HepG2 (cell line): ENCODE measurements at regions not wholly inside any gene's neighbourhood (a gene's known extent, or its start where the extent isn't known, plus 50 kb on each side); places are given as distances from the start of the nearest gene placed in this dataset.

ENCODE experiments used
- ATAC-seq: fragments of 200-7000 bp; cut with Tn5 transposase; 3 replicates; pipeline ENCODE4 v1.9.1; 2020; ENCODE audit warnings: mild to moderate bottlenecking, moderate library complexity
- BruUV-seq: library from RNA; stranded (reverse); fragments of 400-500 nt; replicated peaks from 2 replicates; lab custom pipeline; 2021; lab: Mats Ljungman, UMichigan
- CTCF ChIA-PET: fragments of 300-600 bp; formaldehyde crosslinking; extraction: SDS; loops from one replicate; lab custom pipeline; 2021; ENCODE audit warnings: low total read pairs, inconsistent platforms, low intra/inter-chr PET ratio; lab: Yijun Ruan, JAX
- POLR2A ChIA-PET: fragments of 350-600 bp; sonication (Branson Sonifier 250); formaldehyde crosslinking; loops from one replicate; lab custom pipeline; 2020; ENCODE audit warnings: antibody characterized with exemption, inconsistent platforms; lab: Yijun Ruan, JAX
- DNase-seq: peaks from one replicate; pipeline ENCODE4 v3.0.0-alpha.2; 2015; ENCODE audit warnings: low spot score
- FAIRE-seq: peaks from 3 replicates; lab custom pipeline; 2011; peaks lifted over from hg19 to GRCh38; lab: Jason Lieb, UNC
- H2AFZ ChIP-seq: one replicate; pipeline ENCODE4 v1.6.1; 2011; ENCODE audit warnings: low read length, inconsistent platforms
- H3K27ac ChIP-seq: fragments of 300-600 bp; 3 replicates; pipeline ENCODE4 v1.8.0; 2011; ENCODE audit warnings: mixed run types, mild to moderate bottlenecking, mixed read lengths, low read length, inconsistent platforms; ENCODE audit not compliant: insufficient read depth; ENCODE audit errors: extremely low read length
- H3K27me3 ChIP-seq, 2 experiments: fragments of 200-600 bp in 1 of 2; 2 replicates in 1 of 2; 3 replicates in 1 of 2; pipeline versions ENCODE4 v1.6.0 to v1.8.0; 2011; ENCODE audit warnings: low read length in 2 of 2, mild to moderate bottlenecking in 2 of 2, moderate library complexity in 2 of 2, inconsistent platforms in 1 of 2; ENCODE audit not compliant: insufficient read depth in 2 of 2, control insufficient read depth in 1 of 2
- H3K36me3 ChIP-seq, 2 experiments: fragments of 200-600 bp in 1 of 2; replicated peaks in 1 of 2; 2 replicates in 1 of 2; 3 replicates in 1 of 2; pipeline versions ENCODE4 v1.5.1 to v1.8.0; 2011; ENCODE audit warnings: low read length in 2 of 2, inconsistent platforms in 1 of 2; ENCODE audit not compliant: insufficient read depth in 2 of 2, control insufficient read depth in 1 of 2
- H3K4me1 ChIP-seq: 2 replicates; pipeline ENCODE4 v1.5.1; 2012; ENCODE audit warnings: low read length, inconsistent platforms; ENCODE audit not compliant: insufficient read depth
- H3K4me2 ChIP-seq: 2 replicates; pipeline ENCODE4 v1.6.0; 2011; ENCODE audit warnings: low read depth, low read length, inconsistent platforms
- H3K4me3 ChIP-seq, 3 experiments: fragments of 200-600 bp in 1 of 3; sonication (generic), shearing (Covaris generic) in 1 of 3; replicated peaks in 1 of 3; 2 replicates each; pipeline ENCODE4 v1.5.1; 2011 to 2016; ENCODE audit warnings: low read length in 3 of 3, inconsistent platforms in 2 of 3, low read depth in 2 of 3, mild to moderate bottlenecking in 2 of 3, control low read depth in 1 of 3, mixed read lengths in 1 of 3; ENCODE audit not compliant: insufficient read depth in 1 of 3
- H3K79me2 ChIP-seq: one replicate; pipeline ENCODE4 v1.6.1; 2011; ENCODE audit warnings: low read length, inconsistent platforms; ENCODE audit not compliant: insufficient read depth
- H3K9ac ChIP-seq: 2 replicates; pipeline ENCODE4 v1.6.0; 2011; ENCODE audit warnings: mild to moderate bottlenecking, low read depth, low read length, inconsistent platforms; ENCODE audit not compliant: insufficient read depth
- H3K9me3 ChIP-seq: 2 replicates; pipeline ENCODE4 v1.5.1; 2012; ENCODE audit warnings: mild to moderate bottlenecking, low read length
- H4K20me1 ChIP-seq: 2 replicates; pipeline ENCODE4 v1.6.0; 2011; ENCODE audit warnings: inconsistent platforms, mild to moderate bottlenecking, low read length, moderate library complexity; ENCODE audit not compliant: insufficient read depth
- CENPT ChIP-seq: sonication (generic); formaldehyde crosslinking; IDR thresholded peaks from 2 replicates; pipeline ENCODE4 v1.8.0; 2022; ENCODE audit warnings: low read depth, mild to moderate bottlenecking, moderate library complexity, missing genetic modification reagents
- CTCF ChIP-seq: sonication (generic); formaldehyde crosslinking; IDR thresholded peaks from 2 replicates; pipeline ENCODE4 v1.5.0; 2020; ENCODE audit warnings: mild to moderate bottlenecking, missing genetic modification reagents, moderate library complexity
- ETS1 ChIP-seq: sonication (generic); formaldehyde crosslinking; IDR thresholded peaks from 2 replicates; pipeline ENCODE4 v1.4.0; 2020; ENCODE audit warnings: missing genetic modification reagents
- GATA4 ChIP-seq: sonication (generic); IDR thresholded peaks from 2 replicates; pipeline ENCODE4 v1.6.1; 2016; ENCODE audit warnings: antibody characterized with exemption, low read depth, borderline replicate concordance
- HMGA1 ChIP-seq: sonication (generic); formaldehyde crosslinking; conservative IDR thresholded peaks from 2 replicates; pipeline ENCODE4 v1.4.0; 2020; ENCODE audit warnings: missing genetic modification reagents
- HOXA9 ChIP-seq: sonication (generic); formaldehyde crosslinking; IDR thresholded peaks from 2 replicates; pipeline ENCODE4 v1.8.1; 2022; ENCODE audit warnings: missing genetic modification reagents, mild to moderate bottlenecking, moderate library complexity, borderline replicate concordance
- MTF1 ChIP-seq: sonication (generic); formaldehyde crosslinking; IDR thresholded peaks from 2 replicates; pipeline ENCODE4 v1.5.0; 2020; ENCODE audit warnings: missing genetic modification reagents
- NFKB2 ChIP-seq: sonication (generic); formaldehyde crosslinking; IDR thresholded peaks from 2 replicates; pipeline ENCODE4 v1.4.0; 2020; ENCODE audit warnings: missing genetic modification reagents, borderline replicate concordance
- RXRB ChIP-seq: IDR thresholded peaks from 2 replicates; pipeline ENCODE4 v1.6.1; 2016; ENCODE audit warnings: borderline replicate concordance, missing genetic modification reagents, missing compliant biosample characterization
- SNAPC2 ChIP-seq: sonication (generic); formaldehyde crosslinking; IDR thresholded peaks from 2 replicates; pipeline ENCODE4 v1.8.1; 2022; ENCODE audit warnings: mild to moderate bottlenecking, missing genetic modification reagents
- TCF7L2 ChIP-seq: IDR thresholded peaks from 2 replicates; pipeline ENCODE4 v1.6.1; 2011; ENCODE audit warnings: mild to moderate bottlenecking, low read depth, low read length, moderate library complexity
- ZFX ChIP-seq: sonication (generic); formaldehyde crosslinking; IDR thresholded peaks from 2 replicates; pipeline ENCODE4 v1.4.0; 2020; ENCODE audit warnings: mild to moderate bottlenecking, low read depth, missing genetic modification reagents, moderate library complexity
- ZMYM4 ChIP-seq: sonication (generic); formaldehyde crosslinking; IDR thresholded peaks from 2 replicates; pipeline ENCODE4 v1.8.1; 2023; ENCODE audit warnings: mild to moderate bottlenecking, missing genetic modification reagents
- ZNF292 ChIP-seq: sonication (generic); formaldehyde crosslinking; IDR thresholded peaks from 2 replicates; pipeline ENCODE4 v1.8.1; 2022; ENCODE audit warnings: mild to moderate bottlenecking, low read depth, missing genetic modification reagents, borderline replicate concordance
- ZNF343 ChIP-seq: sonication (generic); formaldehyde crosslinking; IDR thresholded peaks from 2 replicates; pipeline ENCODE4 v1.4.0; 2020; ENCODE audit warnings: mild to moderate bottlenecking, missing genetic modification reagents
- ZNF546 ChIP-seq: sonication (generic); formaldehyde crosslinking; conservative IDR thresholded peaks from 2 replicates; pipeline ENCODE4 v1.8.1; 2023; ENCODE audit warnings: mild to moderate bottlenecking, missing genetic modification reagents
- ZNF800 ChIP-seq: sonication (generic); formaldehyde crosslinking; IDR thresholded peaks from 2 replicates; pipeline ENCODE4 v1.4.0; 2020; ENCODE audit warnings: missing genetic modification reagents
- WGBS: methylation state at CpG from one replicate; pipeline ENCODE4 v1.1.6; 2017; ENCODE audit warnings: low lambda C conversion rate; 5-methylcytosine and 5-hydroxymethylcytosine counted together
- in situ Hi-C: cut with HindIII; loops from 2 replicates; pipeline ENCODE4 v1.10.0; 2017; ENCODE audit warnings: low pct_unique_long_range_greater_than_20kb; ENCODE audit not compliant: extremely low pct_ligation_motif_present
- intact Hi-C: fragments of 100-400 bp; cut with micrococcal nuclease; formaldehyde crosslinking; loops from one replicate; pipeline ENCODE4 v1.10.0; 2022; ENCODE audit not compliant: unreplicated experiment

- Histone ChIP-seq H3K9ac (no peak overlapping the region), H3K4me3 (no peak overlapping the region), H3K27ac (no peak overlapping the region), H3K9me3 (no peaks in the 10 kb centered on the region), H3K27me3 (no peaks in the 10 kb centered on the region; a peak in 1 of 5 replicates), H3K79me2 (no peaks in the 10 kb centered on the region), H3K36me3 (no peaks in the 10 kb centered on the region), H3K4me2 (no peak overlapping the region), H4K20me1 (no peaks in the 10 kb centered on the region), H2AFZ (no peak overlapping the region), H3K4me1 (no peaks in the 10 kb centered on the region)
- DNase-seq (no peak), ATAC-seq (no peak), FAIRE-seq (no peak)
- 15% methylated on average over 2 of the region's 2 CpGs for WGBS
- ChIA-PET CTCF (no interaction called here), POLR2A (no interaction called here)
- intact Hi-C loops: no loop called here
- TF ChIP-seq ETS1 (CRISPR knock-in tag) (no peak), CENPT (no peak), ZNF292 (no peak), RXRB (CRISPR knock-in tag) (no peak), ZFX (CRISPR knock-in tag) (no peak), HMGA1 (CRISPR knock-in tag) (no peak), MTF1 (CRISPR knock-in tag) (no peak), TCF7L2 (no peak), ZNF800 (CRISPR knock-in tag) (no peak), NFKB2 (CRISPR knock-in tag) (no peak), ZMYM4 (CRISPR knock-in tag) (no peak), CTCF (CRISPR knock-in tag) (no peak), GATA4 (no peak), HOXA9 (CRISPR knock-in tag) (no peak), SNAPC2 (CRISPR knock-in tag) (no peak), ZNF546 (CRISPR knock-in tag) (no peak), ZNF343 (no peak)
- in situ Hi-C loops: no loop called here
- no TSS peak for BruUV-seq
These were observed 144.9 kb upstream of the PLAAT1 start for GRCh38 chr3:193096076-193096475.
